ENCODE measurements at regions not wholly inside any gene's neighbourhood (a gene's known extent, or its start where the extent isn't known, plus 50 kb on each side); places are given as distances from the start of the nearest gene placed in this dataset.

GRCh38 chr5:166240705-166241104 lies 2050.7 kb upstream of the WWC1 start:
- TF ChIP-seq ZFP3 (CRISPR knock-in tag; IDR thresholded peaks at IDR 0.05) (no peak), OSR1 (CRISPR knock-in tag; IDR thresholded peaks at IDR 0.05) (no peak), ZNF8 (CRISPR knock-in tag; IDR thresholded peaks at IDR 0.05) (no peak), ZC3H10 (CRISPR knock-in tag; IDR thresholded peaks at IDR 0.05) (no peak), CSDC2 (CRISPR knock-in tag; IDR thresholded peaks at IDR 0.05) (no peak), GLIS3 (CRISPR knock-in tag; IDR thresholded peaks at IDR 0.05) (no peak), ESRRG (CRISPR knock-in tag; IDR thresholded peaks at IDR 0.05) (no peak), ISL1 (CRISPR knock-in tag; IDR thresholded peaks at IDR 0.05) (no peak), SNAI2 (CRISPR knock-in tag; IDR thresholded peaks at IDR 0.05) (no peak), POU6F1 (CRISPR knock-in tag; IDR thresholded peaks at IDR 0.05; ENCODE audit: borderline replicate concordance, low read depth) (no peak), TCF4 (CRISPR knock-in tag; IDR thresholded peaks at IDR 0.05; ENCODE audit: borderline replicate concordance) (no peak), RARB (CRISPR knock-in tag; IDR thresholded peaks at IDR 0.05) (no peak), CSRNP3 (CRISPR knock-in tag; IDR thresholded peaks at IDR 0.05) (no peak), ZNF70 (CRISPR knock-in tag; IDR thresholded peaks at IDR 0.05) (no peak), ZNF565 (CRISPR knock-in tag; conservative IDR thresholded peaks at IDR 0.05; ENCODE audit: low read depth) (no peak)
- TF ChIP-seq, protein P1, sequence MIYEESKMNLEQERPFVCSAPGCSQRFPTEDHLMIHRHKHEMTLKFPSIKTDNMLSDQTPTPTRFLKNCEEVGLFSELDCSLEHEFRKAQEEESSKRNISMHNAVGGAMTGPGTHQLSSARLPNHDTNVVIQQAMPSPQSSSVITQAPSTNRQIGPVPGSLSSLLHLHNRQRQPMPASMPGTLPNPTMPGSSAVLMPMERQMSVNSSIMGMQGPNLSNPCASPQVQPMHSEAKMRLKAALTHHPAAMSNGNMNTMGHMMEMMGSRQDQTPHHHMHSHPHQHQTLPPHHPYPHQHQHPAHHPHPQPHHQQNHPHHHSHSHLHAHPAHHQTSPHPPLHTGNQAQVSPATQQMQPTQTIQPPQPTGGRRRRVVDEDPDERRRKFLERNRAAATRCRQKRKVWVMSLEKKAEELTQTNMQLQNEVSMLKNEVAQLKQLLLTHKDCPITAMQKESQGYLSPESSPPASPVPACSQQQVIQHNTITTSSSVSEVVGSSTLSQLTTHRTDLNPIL (CRISPR knock-in tag; IDR thresholded peaks at IDR 0.05; ENCODE audit: low read depth), result no peak
- no peak for ATAC-seq

DNA sequence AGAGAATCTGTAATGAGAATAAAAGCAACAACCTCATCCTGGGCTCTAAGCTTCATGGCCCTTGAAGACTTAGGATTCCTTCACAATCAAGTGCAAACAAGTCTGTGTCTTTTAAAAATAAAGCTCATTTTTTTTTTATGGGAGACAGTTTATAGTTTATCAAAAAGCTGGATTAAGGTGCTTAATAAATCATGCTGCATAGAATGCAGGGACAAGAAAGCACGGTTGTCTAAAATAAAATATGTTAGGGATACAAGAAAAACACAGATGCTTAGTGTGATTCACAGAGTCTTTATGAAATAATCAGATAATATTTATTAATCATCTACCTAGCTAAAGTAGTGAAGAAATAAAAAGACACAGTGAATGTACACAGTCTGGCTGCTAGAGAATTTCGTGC lies 2045.9 kb upstream of the WWC1 start:
- no peak for ATAC-seq
- TF ChIP-seq, protein P1 (CRISPR knock-in tag; IDR thresholded peaks at IDR 0.05; ENCODE audit: low read depth), result no peak
- no peak for TF ChIP-seq ZNF565 (CRISPR knock-in tag; conservative IDR thresholded peaks at IDR 0.05; ENCODE audit: low read depth)
- TF ChIP-seq, protein P2, sequence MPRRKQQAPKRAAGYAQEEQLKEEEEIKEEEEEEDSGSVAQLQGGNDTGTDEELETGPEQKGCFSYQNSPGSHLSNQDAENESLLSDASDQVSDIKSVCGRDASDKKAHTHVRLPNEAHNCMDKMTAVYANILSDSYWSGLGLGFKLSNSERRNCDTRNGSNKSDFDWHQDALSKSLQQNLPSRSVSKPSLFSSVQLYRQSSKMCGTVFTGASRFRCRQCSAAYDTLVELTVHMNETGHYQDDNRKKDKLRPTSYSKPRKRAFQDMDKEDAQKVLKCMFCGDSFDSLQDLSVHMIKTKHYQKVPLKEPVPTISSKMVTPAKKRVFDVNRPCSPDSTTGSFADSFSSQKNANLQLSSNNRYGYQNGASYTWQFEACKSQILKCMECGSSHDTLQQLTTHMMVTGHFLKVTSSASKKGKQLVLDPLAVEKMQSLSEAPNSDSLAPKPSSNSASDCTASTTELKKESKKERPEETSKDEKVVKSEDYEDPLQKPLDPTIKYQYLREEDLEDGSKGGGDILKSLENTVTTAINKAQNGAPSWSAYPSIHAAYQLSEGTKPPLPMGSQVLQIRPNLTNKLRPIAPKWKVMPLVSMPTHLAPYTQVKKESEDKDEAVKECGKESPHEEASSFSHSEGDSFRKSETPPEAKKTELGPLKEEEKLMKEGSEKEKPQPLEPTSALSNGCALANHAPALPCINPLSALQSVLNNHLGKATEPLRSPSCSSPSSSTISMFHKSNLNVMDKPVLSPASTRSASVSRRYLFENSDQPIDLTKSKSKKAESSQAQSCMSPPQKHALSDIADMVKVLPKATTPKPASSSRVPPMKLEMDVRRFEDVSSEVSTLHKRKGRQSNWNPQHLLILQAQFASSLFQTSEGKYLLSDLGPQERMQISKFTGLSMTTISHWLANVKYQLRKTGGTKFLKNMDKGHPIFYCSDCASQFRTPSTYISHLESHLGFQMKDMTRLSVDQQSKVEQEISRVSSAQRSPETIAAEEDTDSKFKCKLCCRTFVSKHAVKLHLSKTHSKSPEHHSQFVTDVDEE (CRISPR knock-in tag; IDR thresholded peaks at IDR 0.05), result no peak
- no peak for TF ChIP-seq ISL1 (CRISPR knock-in tag; IDR thresholded peaks at IDR 0.05)
- no peak for TF ChIP-seq GLIS3 (CRISPR knock-in tag; IDR thresholded peaks at IDR 0.05)
- no peak for TF ChIP-seq POU6F1 (CRISPR knock-in tag; IDR thresholded peaks at IDR 0.05; ENCODE audit: borderline replicate concordance, low read depth)
- no peak for TF ChIP-seq ZC3H10 (CRISPR knock-in tag; IDR thresholded peaks at IDR 0.05)
- no peak for TF ChIP-seq ZFP3 (CRISPR knock-in tag; IDR thresholded peaks at IDR 0.05)
- TF ChIP-seq ESRRG (CRISPR knock-in tag; IDR thresholded peaks at IDR 0.05), result no peak
- no peak for TF ChIP-seq ZNF70 (CRISPR knock-in tag; IDR thresholded peaks at IDR 0.05)
- no peak for TF ChIP-seq SNAI2 (CRISPR knock-in tag; IDR thresholded peaks at IDR 0.05)
- TF ChIP-seq ARNTL (CRISPR knock-in tag; IDR thresholded peaks at IDR 0.05; ENCODE audit: borderline replicate concordance, low read depth), result no peak
- TF ChIP-seq OSR1 (CRISPR knock-in tag; IDR thresholded peaks at IDR 0.05), result no peak
- no peak for TF ChIP-seq ZNF8 (CRISPR knock-in tag; IDR thresholded peaks at IDR 0.05)
- TF ChIP-seq CSRNP3 (CRISPR knock-in tag; IDR thresholded peaks at IDR 0.05), result no peak
- TF ChIP-seq TCF4 (CRISPR knock-in tag; IDR thresholded peaks at IDR 0.05; ENCODE audit: borderline replicate concordance), result no peak
- TF ChIP-seq, protein P3, sequence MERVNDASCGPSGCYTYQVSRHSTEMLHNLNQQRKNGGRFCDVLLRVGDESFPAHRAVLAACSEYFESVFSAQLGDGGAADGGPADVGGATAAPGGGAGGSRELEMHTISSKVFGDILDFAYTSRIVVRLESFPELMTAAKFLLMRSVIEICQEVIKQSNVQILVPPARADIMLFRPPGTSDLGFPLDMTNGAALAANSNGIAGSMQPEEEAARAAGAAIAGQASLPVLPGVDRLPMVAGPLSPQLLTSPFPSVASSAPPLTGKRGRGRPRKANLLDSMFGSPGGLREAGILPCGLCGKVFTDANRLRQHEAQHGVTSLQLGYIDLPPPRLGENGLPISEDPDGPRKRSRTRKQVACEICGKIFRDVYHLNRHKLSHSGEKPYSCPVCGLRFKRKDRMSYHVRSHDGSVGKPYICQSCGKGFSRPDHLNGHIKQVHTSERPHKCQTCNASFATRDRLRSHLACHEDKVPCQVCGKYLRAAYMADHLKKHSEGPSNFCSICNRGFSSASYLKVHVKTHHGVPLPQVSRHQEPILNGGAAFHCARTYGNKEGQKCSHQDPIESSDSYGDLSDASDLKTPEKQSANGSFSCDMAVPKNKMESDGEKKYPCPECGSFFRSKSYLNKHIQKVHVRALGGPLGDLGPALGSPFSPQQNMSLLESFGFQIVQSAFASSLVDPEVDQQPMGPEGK (CRISPR knock-in tag; IDR thresholded peaks at IDR 0.05; ENCODE audit: borderline replicate concordance), result no peak
- no peak for TF ChIP-seq TOX (CRISPR knock-in tag; IDR thresholded peaks at IDR 0.05; ENCODE audit: borderline replicate concordance)

All from SK-N-SH treated with all-trans-retinoic acid at 6 μM for 48 hours (cell line).